Cardiac muscle cell (in vitro differentiated cells and primary cell): ENCODE measurements at regions not wholly inside any gene's neighbourhood (a gene's known extent, or its start where the extent isn't known, plus 50 kb on each side); places are given as distances from the start of the nearest gene placed in this dataset.
A peak's percentile ranks its signal among the peaks of the same experiment; 100 is the strongest.

Experiments used
- DNase-seq, 2 donors: peaks; one replicate each; pipeline versions ENCODE4 v3.0.0 to v3.0.0-alpha.2; 2010 to 2017; ENCODE audit warnings: low read depth in 1 of 2, low spot score in 1 of 2
- H3K27ac ChIP-seq: fragments of 200-600 bp; sonication (generic); 2 replicates; pipeline ENCODE4 v1.5.1; 2016
- H3K27me3 ChIP-seq: fragments of 200-600 bp; sonication (generic); 2 replicates; pipeline ENCODE4 v1.6.0; 2016; ENCODE audit warnings: control low read depth
- H3K36me3 ChIP-seq: fragments of 200-600 bp; sonication (generic); 2 replicates; pipeline ENCODE4 v1.5.1; 2016; ENCODE audit warnings: control low read depth
- H3K4me1 ChIP-seq: fragments of 200-600 bp; sonication (generic); 2 replicates; pipeline ENCODE4 v1.8.1; 2017; ENCODE audit warnings: low read depth, mild to moderate bottlenecking, mixed run types
- H3K4me3 ChIP-seq: fragments of 200-600 bp; sonication (generic); 2 replicates; pipeline ENCODE4 v1.5.1; 2016; ENCODE audit warnings: mild to moderate bottlenecking
- H3K9me3 ChIP-seq: fragments of 200-600 bp; sonication (generic); 2 replicates; pipeline ENCODE4 v1.5.1; 2017; ENCODE audit warnings: low read depth, mild to moderate bottlenecking, control low read depth
- CTCF ChIP-seq: IDR thresholded peaks from 2 replicates; pipeline ENCODE4 v1.5.1; 2012; ENCODE audit warnings: low read depth, mild to moderate bottlenecking, low read length

- DNase-seq = no peak
- Histone ChIP-seq H3K36me3 (no peaks in the 10 kb centered on the region), H3K27me3 (no peaks in the 10 kb centered on the region), H3K4me1 (no peaks in the 10 kb centered on the region), H3K4me3 (no peak overlapping the region), H3K9me3 (no peaks in the 10 kb centered on the region), H3K27ac (no peak overlapping the region)
- no peak for TF ChIP-seq CTCF
Observed at GRCh38 chr11:104633226-104633625, 265.0 kb downstream of the CASP12 start.

- Histone ChIP-seq H3K4me3 (no peak overlapping the region), H3K27ac (no peak overlapping the region), H3K36me3 (no peaks in the 10 kb centered on the region), H3K9me3 (no peaks in the 10 kb centered on the region), H3K27me3 (no peaks in the 10 kb centered on the region), H3K4me1 (no peaks in the 10 kb centered on the region)
- DNase-seq = no peak
- no peak for TF ChIP-seq CTCF
Observed at GRCh38 chr11:104630352-104630751, 267.9 kb downstream of the CASP12 start.

GRCh38 chr11:104625246-104625645, 273.0 kb downstream of the CASP12 start:
- TF ChIP-seq CTCF = no peak
- no peak overlapping the region for H3K27ac ChIP-seq
- H3K27me3 ChIP-seq = no peaks in the 10 kb centered on the region
- H3K4me1 ChIP-seq = no peaks in the 10 kb centered on the region
- H3K4me3 ChIP-seq = no peak overlapping the region
- DNase-seq = peak in 1 of 2 donors; percentile 60
- H3K36me3 ChIP-seq = no peaks in the 10 kb centered on the region
- H3K9me3 ChIP-seq = no peaks in the 10 kb centered on the region

GRCh38 chr11:104624021-104624420, 274.2 kb downstream of the CASP12 start:
- Histone ChIP-seq H3K4me3 (no peak overlapping the region), H3K4me1 (no peaks in the 10 kb centered on the region), H3K9me3 (no peaks in the 10 kb centered on the region), H3K27me3 (no peaks in the 10 kb centered on the region), H3K27ac (no peak overlapping the region), H3K36me3 (no peaks in the 10 kb centered on the region)
- DNase-seq = no peak
- no peak for TF ChIP-seq CTCF

GRCh38 chr11:104623518-104623917, 274.7 kb downstream of the CASP12 start:
- Histone ChIP-seq H3K9me3 (no peaks in the 10 kb centered on the region), H3K27me3 (no peaks in the 10 kb centered on the region), H3K27ac (no peak overlapping the region), H3K4me3 (no peak overlapping the region), H3K4me1 (no peaks in the 10 kb centered on the region), H3K36me3 (no peaks in the 10 kb centered on the region)
- peak in 1 of 2 donors; percentile 53 for DNase-seq
- TF ChIP-seq CTCF = no peak

- no peaks in the 10 kb centered on the region for H3K9me3 ChIP-seq
- no peaks in the 10 kb centered on the region for H3K36me3 ChIP-seq
- H3K27ac ChIP-seq = no peak overlapping the region
- DNase-seq = no peak
- H3K27me3 ChIP-seq = no peaks in the 10 kb centered on the region
- no peak overlapping the region for H3K4me3 ChIP-seq
- TF ChIP-seq CTCF = no peak
- no peaks in the 10 kb centered on the region for H3K4me1 ChIP-seq
Observed at GRCh38 chr11:104620991-104621390, 277.3 kb downstream of the CASP12 start.
